OCI-LY7 (cell line): ENCODE measurements at regions not wholly inside any gene's neighbourhood (a gene's known extent, or its start where the extent isn't known, plus 50 kb on each side); places are given as distances from the start of the nearest gene placed in this dataset.

Experiments used
- BruUV-seq: library from RNA; stranded (reverse); fragments of 400-500 nt; replicated peaks from 2 replicates; lab custom pipeline; 2021; lab: Mats Ljungman, UMichigan
- CTCF ChIA-PET: fragments of 300-600 bp; sonication (Branson Sonifier 250); formaldehyde crosslinking; loops from one replicate; lab custom pipeline; 2022; ENCODE audit warnings: antibody characterized with exemption; ENCODE audit not compliant: unreplicated experiment; lab: Charles Lee
- POLR2A ChIA-PET: fragments of 300-600 bp; sonication (Branson Sonifier 250); formaldehyde crosslinking; loops from one replicate; lab custom pipeline; 2022; ENCODE audit warnings: antibody characterized with exemption; lab: Charles Lee
- DNase-seq: peaks from one replicate; pipeline ENCODE4 v3.0.0-alpha.2; 2015; ENCODE audit warnings: low spot score
- H2AFZ ChIP-seq: fragments of 200-600 bp; sonication (generic), shearing (Covaris generic); 2 replicates; pipeline ENCODE4 v1.6.1; 2014; ENCODE audit warnings: mild to moderate bottlenecking, antibody characterized with exemption, low read length, moderate library complexity
- H3K27ac ChIP-seq: fragments of 200-600 bp; sonication (generic); 2 replicates; pipeline ENCODE4 v1.5.1; 2014; ENCODE audit warnings: mixed run types, low read depth, mild to moderate bottlenecking, moderate library complexity, low read length, inconsistent platforms; ENCODE audit not compliant: poor library complexity, severe bottlenecking
- H3K36me3 ChIP-seq: fragments of 200-600 bp; sonication (generic); 2 replicates; pipeline ENCODE4 v1.6.1; 2014; ENCODE audit warnings: mild to moderate bottlenecking, antibody characterized with exemption, low read length, moderate library complexity, mixed read lengths; ENCODE audit not compliant: insufficient read depth
- H3K4me1 ChIP-seq: fragments of 200-600 bp; sonication (generic); 2 replicates; pipeline ENCODE4 v1.5.1; 2014; ENCODE audit warnings: mild to moderate bottlenecking, low read length; ENCODE audit not compliant: insufficient read depth, poor library complexity, severe bottlenecking
- H3K4me2 ChIP-seq: fragments of 200-600 bp; sonication (generic); 2 replicates; pipeline ENCODE4 v1.6.1; 2014; ENCODE audit warnings: mild to moderate bottlenecking, low read length
- H3K4me3 ChIP-seq: fragments of 200-600 bp; sonication (generic); 2 replicates; pipeline ENCODE4 v1.5.1; 2014; ENCODE audit warnings: mild to moderate bottlenecking, low read depth, low read length; ENCODE audit not compliant: poor library complexity, severe bottlenecking
- H3K79me2 ChIP-seq: fragments of 200-600 bp; sonication (generic); 2 replicates; pipeline ENCODE4 v1.6.1; 2016; ENCODE audit warnings: low read depth, mild to moderate bottlenecking, low read length, moderate library complexity, mixed read lengths; ENCODE audit not compliant: insufficient read depth
- H3K9me2 ChIP-seq: fragments of 200-600 bp; sonication (generic); 2 replicates; pipeline ENCODE4 v1.6.1; 2016; ENCODE audit warnings: mild to moderate bottlenecking, low read length, mixed read lengths; ENCODE audit not compliant: insufficient read depth
- H3K9me3 ChIP-seq: fragments of 200-600 bp; sonication (generic); 2 replicates; pipeline ENCODE4 v1.6.1; 2014; ENCODE audit warnings: mild to moderate bottlenecking, mixed run types, low read length, mixed read lengths
- H4K20me1 ChIP-seq: fragments of 200-600 bp; sonication (generic); 2 replicates; pipeline ENCODE4 v1.6.1; 2014; ENCODE audit warnings: mild to moderate bottlenecking, antibody characterized with exemption, low read length, moderate library complexity, mixed read lengths; ENCODE audit not compliant: insufficient read depth
- CTCF ChIP-seq: fragments of 200-600 bp; sonication (generic); conservative IDR thresholded peaks from 2 replicates; pipeline ENCODE4 v1.5.1; 2014; ENCODE audit warnings: mild to moderate bottlenecking, antibody characterized with exemption, low read length, moderate library complexity, mixed read lengths
- EZH2phosphoT487 ChIP-seq: fragments of 200-600 bp; sonication (generic); IDR thresholded peaks from 2 replicates; pipeline ENCODE4 v1.6.1; 2018; ENCODE audit warnings: low read depth, borderline replicate concordance, mild to moderate bottlenecking, mixed run types, antibody characterized with exemption, low read length, moderate library complexity, mixed read lengths
- intact Hi-C: fragments of 100-400 bp; cut with micrococcal nuclease; formaldehyde crosslinking; loops from one replicate; pipeline ENCODE4 v1.10.0; 2022; ENCODE audit not compliant: unreplicated experiment

- H3K9me3 ChIP-seq: no peaks in the 10 kb centered on the region
- H4K20me1 ChIP-seq: no peaks in the 10 kb centered on the region
- no peak overlapping the region for H3K27ac ChIP-seq
- H3K4me1 ChIP-seq: no peaks in the 10 kb centered on the region
- POLR2A ChIA-PET: no interaction called here
- no peak overlapping the region for H3K4me2 ChIP-seq
- no peak for TF ChIP-seq EZH2phosphoT487
- no peak for TF ChIP-seq CTCF
- no peak for DNase-seq
- no TSS peak for BruUV-seq
- no peak overlapping the region for H3K4me3 ChIP-seq
- no peaks in the 10 kb centered on the region for H3K9me2 ChIP-seq
- H3K36me3 ChIP-seq: no peaks in the 10 kb centered on the region
- intact Hi-C loops: no loop called here
- CTCF ChIA-PET: no interaction called here
- H2AFZ ChIP-seq: no peak overlapping the region
- no peaks in the 10 kb centered on the region for H3K79me2 ChIP-seq
Measured at GRCh38 chr5:20470997-20471396, 483.0 kb upstream of the CDH18 start.

GRCh38 chr5:20469792-20470191, 481.8 kb upstream of the CDH18 start:
- H3K4me2 ChIP-seq: no peak overlapping the region
- H3K9me3 ChIP-seq: no peaks in the 10 kb centered on the region
- H3K79me2 ChIP-seq: no peaks in the 10 kb centered on the region
- no peaks in the 10 kb centered on the region for H3K36me3 ChIP-seq
- H3K4me3 ChIP-seq: no peak overlapping the region
- CTCF ChIA-PET: no interaction called here
- H3K9me2 ChIP-seq: no peaks in the 10 kb centered on the region
- H3K27ac ChIP-seq: no peak overlapping the region
- BruUV-seq: no TSS peak
- no peak for DNase-seq
- intact Hi-C loops: no loop called here
- no peak overlapping the region for H2AFZ ChIP-seq
- TF ChIP-seq EZH2phosphoT487 (no peak), CTCF (no peak)
- POLR2A ChIA-PET: no interaction called here
- no peaks in the 10 kb centered on the region for H4K20me1 ChIP-seq
- no peaks in the 10 kb centered on the region for H3K4me1 ChIP-seq

- no peak overlapping the region for H3K27ac ChIP-seq
- no peaks in the 10 kb centered on the region for H3K9me3 ChIP-seq
- CTCF ChIA-PET: no interaction called here
- H3K4me2 ChIP-seq: no peak overlapping the region
- no peak overlapping the region for H2AFZ ChIP-seq
- no peaks in the 10 kb centered on the region for H4K20me1 ChIP-seq
- POLR2A ChIA-PET: no interaction called here
- no peak for DNase-seq
- no peaks in the 10 kb centered on the region for H3K79me2 ChIP-seq
- no peak overlapping the region for H3K4me3 ChIP-seq
- no peaks in the 10 kb centered on the region for H3K9me2 ChIP-seq
- TF ChIP-seq CTCF (no peak), EZH2phosphoT487 (no peak)
- intact Hi-C loops: no loop called here
- H3K4me1 ChIP-seq: no peaks in the 10 kb centered on the region
- BruUV-seq: no TSS peak
- H3K36me3 ChIP-seq: no peaks in the 10 kb centered on the region
Measured at GRCh38 chr5:20469390-20469789, 481.4 kb upstream of the CDH18 start.
